ENCODE measurements at regions not wholly inside any gene's neighbourhood (a gene's known extent, or its start where the extent isn't known, plus 50 kb on each side); places are given as distances from the start of the nearest gene placed in this dataset.

- no peak for TF ChIP-seq CTCF (IDR thresholded peaks at IDR 0.05)
- Mint-ChIP-seq H3K27ac (ENCODE audit: unreplicated experiment) (no peak overlapping the region), H3K36me3 (ENCODE audit: low read depth) (no peaks in the 10 kb centered on the region), H3K4me3 (ENCODE audit: unreplicated experiment) (no peak overlapping the region), H3K27me3 (ENCODE audit: low read depth) (peaks cover 8% of the 10 kb centered on the region), H3K9me3 (ENCODE audit: low read depth) (no peaks in the 10 kb centered on the region), H3K4me1 (ENCODE audit: low read depth) (no peaks in the 10 kb centered on the region)
- DNase-seq (ENCODE audit: low spot score), result no peak
These were observed 175.0 kb downstream of the NEDD1 start for GRCh38 chr12:97082029-97082428.

- Mint-ChIP-seq H3K4me1 (ENCODE audit: low read depth) (no peaks in the 10 kb centered on the region), H3K27me3 (ENCODE audit: low read depth) (peaks cover 6% of the 10 kb centered on the region), H3K9me3 (ENCODE audit: low read depth) (no peaks in the 10 kb centered on the region), H3K4me3 (ENCODE audit: unreplicated experiment) (no peak overlapping the region), H3K36me3 (ENCODE audit: low read depth) (no peaks in the 10 kb centered on the region), H3K27ac (ENCODE audit: unreplicated experiment) (no peak overlapping the region)
- TF ChIP-seq CTCF (IDR thresholded peaks at IDR 0.05), result no peak
- DNase-seq (ENCODE audit: low spot score), result no peak
These were observed 186.2 kb downstream of the NEDD1 start for GRCh38 chr12:97093187-97093683.

GRCh38 chr12:97097734-97098133 lies 190.7 kb downstream of the NEDD1 start:
- no peak overlapping the region for H3K4me3 Mint-ChIP-seq (ENCODE audit: unreplicated experiment)
- peaks cover 14% of the 10 kb centered on the region for H3K9me3 Mint-ChIP-seq (ENCODE audit: low read depth)
- H3K27me3 Mint-ChIP-seq (ENCODE audit: low read depth), result peaks cover 3% of the 10 kb centered on the region
- no peaks in the 10 kb centered on the region for H3K4me1 Mint-ChIP-seq (ENCODE audit: low read depth)
- H3K36me3 Mint-ChIP-seq (ENCODE audit: low read depth), result no peaks in the 10 kb centered on the region
- DNase-seq (ENCODE audit: low spot score), result no peak
- no peak overlapping the region for H3K27ac Mint-ChIP-seq (ENCODE audit: unreplicated experiment)
- TF ChIP-seq CTCF (IDR thresholded peaks at IDR 0.05), result no peak

GRCh38 chr12:97109441-97109840 lies 202.4 kb downstream of the NEDD1 start:
- no peaks in the 10 kb centered on the region for H3K36me3 Mint-ChIP-seq (ENCODE audit: low read depth)
- H3K27ac Mint-ChIP-seq (ENCODE audit: unreplicated experiment), result no peak overlapping the region
- no peak for TF ChIP-seq CTCF (IDR thresholded peaks at IDR 0.05)

GRCh38 chr12:97112136-97112535 lies 205.1 kb downstream of the NEDD1 start:
- TF ChIP-seq CTCF (IDR thresholded peaks at IDR 0.05), result no peak
- Mint-ChIP-seq H3K36me3 (ENCODE audit: low read depth) (no peaks in the 10 kb centered on the region), H3K27me3 (ENCODE audit: low read depth) (no peaks in the 10 kb centered on the region), H3K4me1 (ENCODE audit: low read depth) (no peaks in the 10 kb centered on the region), H3K27ac (ENCODE audit: unreplicated experiment) (no peak overlapping the region), H3K9me3 (ENCODE audit: low read depth) (peaks cover 8% of the 10 kb centered on the region), H3K4me3 (ENCODE audit: unreplicated experiment) (no peak overlapping the region)
- no peak for DNase-seq (ENCODE audit: low spot score)

More at GRCh38 chr12:97109441-97109840, 202.4 kb downstream of the NEDD1 start:
- H3K4me1 Mint-ChIP-seq (ENCODE audit: low read depth), result no peaks in the 10 kb centered on the region
- no peak for DNase-seq (ENCODE audit: low spot score)
- no peak overlapping the region for H3K4me3 Mint-ChIP-seq (ENCODE audit: unreplicated experiment)
- peaks cover 17% of the 10 kb centered on the region for H3K9me3 Mint-ChIP-seq (ENCODE audit: low read depth)
- no peaks in the 10 kb centered on the region for H3K27me3 Mint-ChIP-seq (ENCODE audit: low read depth)

Data from chondrocyte (in vitro differentiated cells).